SK-N-SH treated with all-trans-retinoic acid at 6 μM for 48 hours (cell line): ENCODE measurements at regions not wholly inside any gene's neighbourhood (a gene's known extent, or its start where the extent isn't known, plus 50 kb on each side); places are given as distances from the start of the nearest gene placed in this dataset.

Experiments used
- ATAC-seq: fragments of 200-7000 bp; cut with Tn5 transposase; 3 replicates; pipeline ENCODE4 v1.9.1; 2020; ENCODE audit warnings: mild to moderate bottlenecking, moderate library complexity
- ARNTL ChIP-seq: fragments of 450-650 bp; formaldehyde crosslinking; IDR thresholded peaks from 2 replicates; pipeline ENCODE4 v1.5.0; 2020; ENCODE audit warnings: low read depth, mild to moderate bottlenecking, moderate library complexity, borderline replicate concordance
- BACH2 ChIP-seq: fragments of 250-450 bp; sonication (Bioruptor Pico); IDR thresholded peaks from 2 replicates; pipeline ENCODE4 v1.9.0; 2021; ENCODE audit warnings: mild to moderate bottlenecking, borderline replicate concordance
- CSDC2 ChIP-seq: fragments of 250-450 bp; sonication (Bioruptor Pico); IDR thresholded peaks from 2 replicates; pipeline ENCODE4 v1.5.0; 2020; ENCODE audit warnings: mild to moderate bottlenecking, moderate library complexity
- GLIS3 ChIP-seq: fragments of 250-450 bp; sonication (Bioruptor Pico); IDR thresholded peaks from 2 replicates; pipeline ENCODE4 v1.5.0; 2020; ENCODE audit warnings: mild to moderate bottlenecking, moderate library complexity
- ISL1 ChIP-seq: fragments of 250-450 bp; sonication (Bioruptor Pico); IDR thresholded peaks from 2 replicates; pipeline ENCODE4 v2.1.2; 2022; ENCODE audit warnings: mild to moderate bottlenecking, moderate library complexity
- OSR1 ChIP-seq: fragments of 250-450 bp; sonication (Bioruptor Pico); IDR thresholded peaks from 2 replicates; pipeline ENCODE4 v1.8.0; 2022; ENCODE audit warnings: moderate library complexity, mild to moderate bottlenecking, inconsistent platforms
- PPARA ChIP-seq: fragments of 250-450 bp; sonication (Bioruptor Pico); IDR thresholded peaks from 2 replicates; pipeline ENCODE4 v1.5.0; 2020; ENCODE audit warnings: mild to moderate bottlenecking, borderline replicate concordance
- RARB ChIP-seq: fragments of 250-450 bp; sonication (Bioruptor Pico); IDR thresholded peaks from 2 replicates; pipeline ENCODE4 v1.8.0; 2021; ENCODE audit warnings: mild to moderate bottlenecking, moderate library complexity
- SNAI2 ChIP-seq: fragments of 250-450 bp; sonication (Bioruptor Pico); IDR thresholded peaks from 2 replicates; pipeline ENCODE4 v1.5.0; 2020; ENCODE audit warnings: mild to moderate bottlenecking, moderate library complexity
- TOX ChIP-seq: fragments of 250-450 bp; sonication (Bioruptor Pico); IDR thresholded peaks from 2 replicates; pipeline ENCODE4 v1.8.0; 2021; ENCODE audit warnings: mild to moderate bottlenecking, moderate library complexity, borderline replicate concordance
- ZC3H10 ChIP-seq: fragments of 250-450 bp; sonication (Bioruptor Pico); IDR thresholded peaks from 2 replicates; pipeline ENCODE4 v1.5.1; 2021; ENCODE audit warnings: mild to moderate bottlenecking, moderate library complexity
- ZFP30 ChIP-seq: fragments of 450-650 bp; formaldehyde crosslinking; IDR thresholded peaks from 2 replicates; pipeline ENCODE4 v1.5.0; 2022; ENCODE audit warnings: mild to moderate bottlenecking, moderate library complexity
- ZNF565 ChIP-seq: fragments of 450-650 bp; formaldehyde crosslinking; conservative IDR thresholded peaks from 2 replicates; pipeline ENCODE4 v1.5.0; 2020; ENCODE audit warnings: low read depth, mild to moderate bottlenecking, moderate library complexity
- ZNF70 ChIP-seq: fragments of 450-650 bp; formaldehyde crosslinking; IDR thresholded peaks from 2 replicates; pipeline ENCODE4 v1.5.0; 2020; ENCODE audit warnings: mild to moderate bottlenecking, moderate library complexity
- ZNF8 ChIP-seq: fragments of 450-650 bp; formaldehyde crosslinking; IDR thresholded peaks from 2 replicates; pipeline ENCODE4 v1.5.0; 2020; ENCODE audit warnings: mild to moderate bottlenecking, moderate library complexity
- TF ChIP-seq, protein P1 (sequence below): fragments of 250-450 bp; sonication (Bioruptor Pico); IDR thresholded peaks from 2 replicates; pipeline ENCODE4 v1.5.1; 2020; ENCODE audit warnings: low read depth, mild to moderate bottlenecking, moderate library complexity
- TF ChIP-seq, protein P2 (sequence below): fragments of 250-450 bp; sonication (Bioruptor Pico); IDR thresholded peaks from 2 replicates; pipeline ENCODE4 v1.5.0; 2020; ENCODE audit warnings: mild to moderate bottlenecking, moderate library complexity
- TF ChIP-seq, protein P3 (sequence below): fragments of 250-450 bp; sonication (Bioruptor Pico); IDR thresholded peaks from 2 replicates; pipeline ENCODE4 v1.5.1; 2021; ENCODE audit warnings: mild to moderate bottlenecking, moderate library complexity
- TF ChIP-seq, protein P4 (sequence below): fragments of 250-450 bp; sonication (Bioruptor Pico); IDR thresholded peaks from 2 replicates; pipeline ENCODE4 v1.8.0; 2020; ENCODE audit warnings: mild to moderate bottlenecking, moderate library complexity, borderline replicate concordance
- TF ChIP-seq, protein P5 (sequence below): fragments of 250-450 bp; sonication (Bioruptor Pico); IDR thresholded peaks from 2 replicates; pipeline ENCODE4 v1.8.0; 2021; ENCODE audit warnings: low read depth, mild to moderate bottlenecking, moderate library complexity, borderline replicate concordance

DNA sequence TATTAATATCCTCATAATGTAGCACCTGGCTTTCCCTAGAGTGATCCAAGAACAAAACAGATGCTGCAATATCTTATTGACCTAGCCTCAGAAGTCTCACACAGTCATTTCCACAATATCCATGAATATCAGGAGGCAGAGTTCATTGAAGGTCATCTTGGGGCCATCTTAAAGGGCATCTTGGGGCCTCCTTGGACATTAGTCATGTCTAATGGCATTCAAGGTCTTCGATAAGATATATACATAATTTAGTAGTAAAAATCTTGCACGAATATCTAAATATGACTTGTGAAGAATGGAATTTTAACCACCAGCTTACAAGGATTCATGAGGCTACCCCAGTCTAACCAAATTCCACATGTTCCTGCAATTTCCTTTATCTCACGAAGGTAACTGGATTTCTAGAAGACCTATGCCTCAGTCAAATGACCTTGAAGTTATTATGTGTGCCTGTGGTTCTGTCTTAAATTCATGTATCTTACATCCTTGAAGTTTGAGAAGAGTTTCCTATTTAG is 163.6 kb upstream of the SPEF2 start:
- no peak for ATAC-seq

DNA sequence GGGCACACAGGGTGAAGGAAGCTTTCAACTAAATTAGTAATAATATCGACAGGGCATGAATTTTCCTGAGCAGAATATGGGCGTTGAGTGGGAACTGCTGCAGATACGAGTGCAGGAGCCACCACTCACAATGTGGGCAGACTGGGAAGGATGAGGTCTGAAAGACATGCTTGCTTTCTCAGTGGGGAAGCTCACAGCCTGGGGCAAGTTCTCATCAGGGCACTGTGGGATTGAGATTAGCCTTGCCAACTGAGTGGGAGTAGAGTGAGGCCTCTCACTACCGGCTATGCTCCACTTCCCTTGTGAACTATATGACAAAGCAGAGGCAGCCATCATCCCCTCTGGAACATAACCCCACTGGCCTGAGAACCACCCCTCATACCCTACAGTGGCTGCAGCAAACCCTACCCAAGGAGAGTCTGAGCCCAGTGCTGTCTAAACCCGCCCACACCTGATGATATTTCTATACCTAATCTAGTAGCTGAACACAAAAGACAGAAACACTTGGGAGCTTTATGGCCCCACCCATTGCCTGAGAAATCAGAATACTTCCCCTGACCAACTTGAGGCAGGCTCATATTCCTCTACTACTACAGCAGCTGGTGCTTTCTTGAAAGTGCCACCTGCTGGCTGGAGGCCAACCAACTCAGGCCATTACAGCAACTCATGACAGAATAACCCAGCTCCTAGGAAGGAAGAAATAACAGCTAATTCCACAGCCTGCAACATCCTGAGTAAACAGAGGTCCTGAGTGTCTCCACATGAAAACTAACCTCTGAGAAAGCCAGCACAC is 173.7 kb upstream of the SPEF2 start:
- ATAC-seq, result no peak
- TF ChIP-seq, protein P1, sequence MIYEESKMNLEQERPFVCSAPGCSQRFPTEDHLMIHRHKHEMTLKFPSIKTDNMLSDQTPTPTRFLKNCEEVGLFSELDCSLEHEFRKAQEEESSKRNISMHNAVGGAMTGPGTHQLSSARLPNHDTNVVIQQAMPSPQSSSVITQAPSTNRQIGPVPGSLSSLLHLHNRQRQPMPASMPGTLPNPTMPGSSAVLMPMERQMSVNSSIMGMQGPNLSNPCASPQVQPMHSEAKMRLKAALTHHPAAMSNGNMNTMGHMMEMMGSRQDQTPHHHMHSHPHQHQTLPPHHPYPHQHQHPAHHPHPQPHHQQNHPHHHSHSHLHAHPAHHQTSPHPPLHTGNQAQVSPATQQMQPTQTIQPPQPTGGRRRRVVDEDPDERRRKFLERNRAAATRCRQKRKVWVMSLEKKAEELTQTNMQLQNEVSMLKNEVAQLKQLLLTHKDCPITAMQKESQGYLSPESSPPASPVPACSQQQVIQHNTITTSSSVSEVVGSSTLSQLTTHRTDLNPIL (CRISPR knock-in tag), result no peak
- TF ChIP-seq ARNTL (no peak), ZNF8 (CRISPR knock-in tag) (no peak), OSR1 (CRISPR knock-in tag) (no peak), TOX (no peak), GLIS3 (CRISPR knock-in tag) (no peak), ZNF70 (no peak), ZC3H10 (CRISPR knock-in tag) (no peak), BACH2 (CRISPR knock-in tag) (no peak)
- TF ChIP-seq, protein P2, sequence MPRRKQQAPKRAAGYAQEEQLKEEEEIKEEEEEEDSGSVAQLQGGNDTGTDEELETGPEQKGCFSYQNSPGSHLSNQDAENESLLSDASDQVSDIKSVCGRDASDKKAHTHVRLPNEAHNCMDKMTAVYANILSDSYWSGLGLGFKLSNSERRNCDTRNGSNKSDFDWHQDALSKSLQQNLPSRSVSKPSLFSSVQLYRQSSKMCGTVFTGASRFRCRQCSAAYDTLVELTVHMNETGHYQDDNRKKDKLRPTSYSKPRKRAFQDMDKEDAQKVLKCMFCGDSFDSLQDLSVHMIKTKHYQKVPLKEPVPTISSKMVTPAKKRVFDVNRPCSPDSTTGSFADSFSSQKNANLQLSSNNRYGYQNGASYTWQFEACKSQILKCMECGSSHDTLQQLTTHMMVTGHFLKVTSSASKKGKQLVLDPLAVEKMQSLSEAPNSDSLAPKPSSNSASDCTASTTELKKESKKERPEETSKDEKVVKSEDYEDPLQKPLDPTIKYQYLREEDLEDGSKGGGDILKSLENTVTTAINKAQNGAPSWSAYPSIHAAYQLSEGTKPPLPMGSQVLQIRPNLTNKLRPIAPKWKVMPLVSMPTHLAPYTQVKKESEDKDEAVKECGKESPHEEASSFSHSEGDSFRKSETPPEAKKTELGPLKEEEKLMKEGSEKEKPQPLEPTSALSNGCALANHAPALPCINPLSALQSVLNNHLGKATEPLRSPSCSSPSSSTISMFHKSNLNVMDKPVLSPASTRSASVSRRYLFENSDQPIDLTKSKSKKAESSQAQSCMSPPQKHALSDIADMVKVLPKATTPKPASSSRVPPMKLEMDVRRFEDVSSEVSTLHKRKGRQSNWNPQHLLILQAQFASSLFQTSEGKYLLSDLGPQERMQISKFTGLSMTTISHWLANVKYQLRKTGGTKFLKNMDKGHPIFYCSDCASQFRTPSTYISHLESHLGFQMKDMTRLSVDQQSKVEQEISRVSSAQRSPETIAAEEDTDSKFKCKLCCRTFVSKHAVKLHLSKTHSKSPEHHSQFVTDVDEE (CRISPR knock-in tag), result no peak

More for the DNA sequence above, 163.6 kb upstream of the SPEF2 start:
- no peak for TF ChIP-seq CSDC2 (CRISPR knock-in tag)
- TF ChIP-seq, all 23 proteins: peak for 0

DNA sequence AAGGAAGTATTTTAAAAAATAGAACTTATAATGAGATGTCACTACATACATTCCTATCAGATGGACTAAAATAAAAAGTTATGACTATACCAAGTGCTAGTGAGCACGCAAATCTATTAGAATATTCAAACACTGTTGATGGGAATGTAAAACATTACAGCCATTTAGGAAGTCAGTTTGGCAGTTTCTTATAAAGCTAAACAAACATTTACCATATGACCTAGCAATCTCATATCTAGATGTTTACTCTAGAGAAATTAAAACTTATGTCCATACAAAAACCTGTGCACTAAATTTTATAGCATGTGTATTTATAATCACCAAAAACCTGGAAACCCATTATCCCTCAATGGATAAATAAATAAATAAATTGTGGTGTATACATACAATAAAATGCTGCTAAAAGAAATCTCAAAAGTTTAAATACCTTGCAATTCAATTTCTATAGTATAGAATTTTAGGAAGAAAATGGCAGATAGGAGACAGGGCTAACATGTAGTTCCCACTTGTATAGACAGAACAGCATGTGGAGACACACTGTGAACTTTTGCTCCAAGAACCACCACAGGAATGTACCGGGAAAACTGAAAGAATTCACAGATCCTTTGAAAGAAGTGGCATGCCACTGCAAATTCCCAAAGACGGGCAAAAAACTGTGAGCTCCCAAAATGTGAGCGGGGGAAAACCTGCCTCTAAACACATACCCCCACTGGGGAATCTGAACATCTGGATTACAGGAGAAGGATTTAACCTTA is 174.6 kb upstream of the SPEF2 start:
- no peak for TF ChIP-seq ZFP30 (CRISPR knock-in tag)
- no peak for TF ChIP-seq BACH2 (CRISPR knock-in tag)
- no peak for ATAC-seq

DNA sequence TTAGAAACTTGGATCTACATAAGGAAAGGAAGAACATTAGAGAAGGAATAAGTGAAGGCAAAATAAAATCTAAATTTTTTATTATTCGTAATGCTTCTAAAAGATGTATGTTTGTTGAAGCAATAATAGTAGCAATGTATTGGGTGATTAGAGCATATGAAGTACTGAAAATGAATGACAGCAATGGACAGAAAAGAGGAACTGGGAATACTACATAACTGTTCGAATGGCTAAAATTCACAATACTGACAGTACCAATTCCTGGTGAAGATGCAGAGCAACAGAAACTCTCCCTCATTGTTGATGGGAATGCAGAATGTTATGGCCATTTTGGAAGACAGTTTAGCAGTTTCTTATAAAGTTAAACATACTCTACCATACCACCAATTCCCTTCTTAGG is 177.3 kb upstream of the SPEF2 start:
- TF ChIP-seq, protein P3, sequence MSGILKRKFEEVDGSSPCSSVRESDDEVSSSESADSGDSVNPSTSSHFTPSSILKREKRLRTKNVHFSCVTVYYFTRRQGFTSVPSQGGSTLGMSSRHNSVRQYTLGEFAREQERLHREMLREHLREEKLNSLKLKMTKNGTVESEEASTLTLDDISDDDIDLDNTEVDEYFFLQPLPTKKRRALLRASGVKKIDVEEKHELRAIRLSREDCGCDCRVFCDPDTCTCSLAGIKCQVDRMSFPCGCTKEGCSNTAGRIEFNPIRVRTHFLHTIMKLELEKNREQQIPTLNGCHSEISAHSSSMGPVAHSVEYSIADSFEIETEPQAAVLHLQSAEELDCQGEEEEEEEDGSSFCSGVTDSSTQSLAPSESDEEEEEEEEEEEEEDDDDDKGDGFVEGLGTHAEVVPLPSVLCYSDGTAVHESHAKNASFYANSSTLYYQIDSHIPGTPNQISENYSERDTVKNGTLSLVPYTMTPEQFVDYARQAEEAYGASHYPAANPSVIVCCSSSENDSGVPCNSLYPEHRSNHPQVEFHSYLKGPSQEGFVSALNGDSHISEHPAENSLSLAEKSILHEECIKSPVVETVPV, result no peak
- no peak for TF ChIP-seq ISL1
- TF ChIP-seq, protein P4, sequence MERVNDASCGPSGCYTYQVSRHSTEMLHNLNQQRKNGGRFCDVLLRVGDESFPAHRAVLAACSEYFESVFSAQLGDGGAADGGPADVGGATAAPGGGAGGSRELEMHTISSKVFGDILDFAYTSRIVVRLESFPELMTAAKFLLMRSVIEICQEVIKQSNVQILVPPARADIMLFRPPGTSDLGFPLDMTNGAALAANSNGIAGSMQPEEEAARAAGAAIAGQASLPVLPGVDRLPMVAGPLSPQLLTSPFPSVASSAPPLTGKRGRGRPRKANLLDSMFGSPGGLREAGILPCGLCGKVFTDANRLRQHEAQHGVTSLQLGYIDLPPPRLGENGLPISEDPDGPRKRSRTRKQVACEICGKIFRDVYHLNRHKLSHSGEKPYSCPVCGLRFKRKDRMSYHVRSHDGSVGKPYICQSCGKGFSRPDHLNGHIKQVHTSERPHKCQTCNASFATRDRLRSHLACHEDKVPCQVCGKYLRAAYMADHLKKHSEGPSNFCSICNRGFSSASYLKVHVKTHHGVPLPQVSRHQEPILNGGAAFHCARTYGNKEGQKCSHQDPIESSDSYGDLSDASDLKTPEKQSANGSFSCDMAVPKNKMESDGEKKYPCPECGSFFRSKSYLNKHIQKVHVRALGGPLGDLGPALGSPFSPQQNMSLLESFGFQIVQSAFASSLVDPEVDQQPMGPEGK (CRISPR knock-in tag), result no peak

DNA sequence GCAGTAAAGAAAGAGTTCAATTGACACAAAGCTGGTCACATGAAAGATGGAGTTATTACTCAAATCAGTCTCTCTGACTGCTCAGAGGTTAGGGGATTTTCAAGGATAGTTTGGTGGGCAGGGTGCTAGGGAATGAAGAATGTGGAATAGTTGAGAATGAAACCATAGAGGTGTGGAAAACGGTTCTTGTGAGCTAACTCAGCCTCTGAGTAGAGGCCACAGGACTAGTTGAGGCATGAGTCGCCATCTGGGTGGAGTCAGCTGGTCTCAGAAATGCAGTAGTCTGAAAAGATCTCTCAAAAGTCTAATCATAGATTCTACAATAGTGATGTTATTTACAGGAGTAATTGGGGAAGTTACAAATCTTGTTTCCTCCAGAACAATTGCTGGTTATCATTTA is 178.9 kb upstream of the SPEF2 start:
- ATAC-seq, result no peak
- TF ChIP-seq, protein P2 (CRISPR knock-in tag), result no peak
- TF ChIP-seq SNAI2 (CRISPR knock-in tag), result no peak
- no peak for TF ChIP-seq GLIS3 (CRISPR knock-in tag)
- no peak for TF ChIP-seq ZNF565 (CRISPR knock-in tag)
- TF ChIP-seq OSR1 (CRISPR knock-in tag), result no peak
- TF ChIP-seq PPARA (CRISPR knock-in tag), result no peak
- no peak for TF ChIP-seq ZFP30 (CRISPR knock-in tag)
- no peak for TF ChIP-seq RARB (CRISPR knock-in tag)
- TF ChIP-seq ISL1, result no peak
- no peak for TF ChIP-seq BACH2 (CRISPR knock-in tag)
- no peak for TF ChIP-seq ZC3H10 (CRISPR knock-in tag)
- no peak for TF ChIP-seq TOX
- TF ChIP-seq, protein P5, sequence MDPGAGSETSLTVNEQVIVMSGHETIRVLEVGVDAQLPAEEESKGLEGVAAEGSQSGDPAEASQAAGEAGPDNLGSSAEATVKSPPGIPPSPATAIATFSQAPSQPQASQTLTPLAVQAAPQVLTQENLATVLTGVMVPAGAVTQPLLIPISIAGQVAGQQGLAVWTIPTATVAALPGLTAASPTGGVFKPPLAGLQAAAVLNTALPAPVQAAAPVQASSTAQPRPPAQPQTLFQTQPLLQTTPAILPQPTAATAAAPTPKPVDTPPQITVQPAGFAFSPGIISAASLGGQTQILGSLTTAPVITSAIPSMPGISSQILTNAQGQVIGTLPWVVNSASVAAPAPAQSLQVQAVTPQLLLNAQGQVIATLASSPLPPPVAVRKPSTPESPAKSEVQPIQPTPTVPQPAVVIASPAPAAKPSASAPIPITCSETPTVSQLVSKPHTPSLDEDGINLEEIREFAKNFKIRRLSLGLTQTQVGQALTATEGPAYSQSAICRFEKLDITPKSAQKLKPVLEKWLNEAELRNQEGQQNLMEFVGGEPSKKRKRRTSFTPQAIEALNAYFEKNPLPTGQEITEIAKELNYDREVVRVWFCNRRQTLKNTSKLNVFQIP, result no peak

More for the DNA sequence above, 177.3 kb upstream of the SPEF2 start:
- no peak for ATAC-seq
